Heart left ventricle (tissue), 16 donors: ENCODE measurements at regions not wholly inside any gene's neighbourhood (a gene's known extent, or its start where the extent isn't known, plus 50 kb on each side); places are given as distances from the start of the nearest gene placed in this dataset.

ENCODE experiments used
- ATAC-seq, 4 donors: fragments of 200-7000 bp; cut with Tn5 transposase; one replicate each; pipeline ENCODE4 v1.9.1; 2020 to 2022; ENCODE audit warnings: moderate library complexity in 4 of 4, mild to moderate bottlenecking in 3 of 4, moderate number of reproducible peaks in 1 of 4
- DNase-seq, 5 donors: peaks; one replicate each; pipeline ENCODE4 v3.0.0-alpha.2; 2020
- H3K27ac ChIP-seq, 12 donors: fragments of 200-600 bp; sonication (generic) in 4 of 12; one replicate each; pipeline versions ENCODE4 v1.5.0 to v1.8.0; 2016 to 2022; ENCODE audit warnings: mild to moderate bottlenecking in 2 of 12
- H3K27me3 ChIP-seq, 9 donors: fragments of 200-600 bp; sonication (generic) in 2 of 9; one replicate each; pipeline versions ENCODE4 v1.5.1 to v1.8.0; 2016 to 2022; ENCODE audit warnings: mild to moderate bottlenecking in 3 of 9
- H3K36me3 ChIP-seq, 9 donors: fragments of 200-600 bp; sonication (generic) in 2 of 9; one replicate each; pipeline versions ENCODE4 v1.5.0 to v1.8.0; 2018 to 2022; ENCODE audit warnings: mild to moderate bottlenecking in 2 of 9
- H3K4me1 ChIP-seq, 12 donors: fragments of 200-600 bp; sonication (generic) in 4 of 12; one replicate each; pipeline versions ENCODE4 v1.5.0 to v1.8.0; 2016 to 2022; ENCODE audit warnings: mild to moderate bottlenecking in 3 of 12
- H3K4me3 ChIP-seq, 12 donors: fragments of 200-600 bp; sonication (generic) in 4 of 12; one replicate each; pipeline versions ENCODE4 v1.5.0 to v1.8.0; 2017 to 2022; ENCODE audit warnings: mild to moderate bottlenecking in 9 of 12, moderate library complexity in 4 of 12
- H3K9me3 ChIP-seq, 12 donors: fragments of 200-600 bp; sonication (generic) in 4 of 12; one replicate each; pipeline versions ENCODE4 v1.5.0 to v1.8.0; 2016 to 2022; ENCODE audit warnings: mild to moderate bottlenecking in 1 of 12
- POLR2A ChIP-seq, 2 donors: fragments of 450-650 bp; IDR thresholded peaks; one replicate each; pipeline ENCODE4 v1.6.1; 2017; ENCODE audit warnings: antibody characterized with exemption in 2 of 2, mild to moderate bottlenecking in 2 of 2, moderate library complexity in 2 of 2
- WGBS, 4 donors: extraction: QIAGEN DNeasy Blood & Tissue Kit in 2 of 4; methylation state at CpG; one replicate each; pipeline versions ENCODE4 v1.1.5 to v1.1.7; 2013 to 2018; 5-methylcytosine and 5-hydroxymethylcytosine counted together
- intact Hi-C, 10 donors: fragments of 100-400 bp; cut with DNase I; formaldehyde crosslinking; loops; one replicate each; pipeline versions ENCODE4 v1.11.1 to v1.14.2; 2022
- TF ChIP-seq, protein P1 (sequence below), 12 donors: fragments of 200-600 bp; sonication (generic) in 4 of 12; IDR thresholded peaks; one replicate each; pipeline versions ENCODE4 v1.5.0 to v1.8.0; 2018 to 2022; ENCODE audit warnings: antibody characterized with exemption in 12 of 12, mild to moderate bottlenecking in 5 of 12
- donor health status: ischemic (EF 13 %, LVEDD 7.1; RV severe dilation, severe dysfunction).
- donor health status: healthy with polysubstance abuse.
- donor health status: DM: no; HTN: yes; CAD: no.
- donor health status: DM: no; HTN: no; CAD: no.
- donor health status: ischemic (EF 25% LVEDD 6.9; RV normal size, moderate dysfunction).
- donor health status: ischemic (EF 25% LVEDD 5.7; RV mildly dilated, moderate dysfunction).
- donor health status: healthy.
- donor health status: DM: yes; HTN: yes; CAD: no.
- donor health status: ischemic (EF 35%, LVEDD 5.7; RV mildly dilated, moderate dysfunction).
- donor health status: nonischemic (EF 11% LVEDD 7.7; RV severe dilation, severe dysfunction).
- donor health status: DM: yes; HTN: yes; CAD: no.
- donor health status: PGD.
- donor health status: ischemic (EF 29% LVEDD 5.4; RV normal size, mild dysfunction).
- donor health status: nonischemic (EF 23%, LVEDD 6.1; RV moderate dilation, normal function).

DNA sequence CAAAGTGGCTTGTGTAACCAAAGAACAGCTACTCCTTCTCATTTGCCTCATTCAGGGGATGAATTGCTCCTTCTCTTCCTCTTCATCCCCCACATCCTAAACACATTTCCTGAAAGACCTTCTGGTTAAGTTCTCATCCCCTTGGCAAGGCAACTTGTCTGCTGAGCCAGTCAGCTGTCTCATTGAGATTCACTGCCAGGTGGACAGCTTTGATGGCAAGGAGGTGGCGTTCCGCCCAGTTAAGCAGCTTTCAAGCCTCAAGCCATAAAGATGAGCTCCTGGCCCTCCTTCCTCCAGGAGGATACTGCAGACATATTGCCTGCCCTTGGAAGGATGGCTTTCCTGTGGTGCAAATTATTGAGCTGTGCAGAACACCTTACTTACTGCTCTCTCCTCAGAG lies 448.6 kb upstream of the MPDZ start:
- 55 to 68% (median 62%) methylated on average over 2 of the region's 2 CpGs for WGBS, 4 donors
- no peak for DNase-seq
- peak in 1 of 4 donors; percentile 14 for ATAC-seq

DNA sequence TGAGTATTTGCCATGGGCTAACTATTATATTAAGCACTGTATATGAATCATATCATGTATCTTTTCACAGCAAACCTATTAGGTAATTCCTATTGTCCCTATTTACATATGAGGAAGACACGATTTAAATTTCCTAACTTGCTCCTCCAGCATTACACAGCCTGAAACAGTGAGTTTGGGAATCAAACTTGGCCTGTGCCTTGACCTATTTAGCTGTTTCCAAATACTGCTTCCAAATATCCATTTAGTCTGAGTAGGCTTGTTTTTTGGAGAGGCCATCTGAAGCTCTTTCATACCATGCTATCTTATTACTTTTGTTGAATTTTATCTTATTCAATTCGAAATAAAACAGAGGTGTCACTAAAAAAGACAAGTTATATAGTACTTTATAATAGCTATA lies 447.3 kb upstream of the MPDZ start:
- intact Hi-C loops, result no loop called here
- 73 to 79% (median 74%) methylated on average over 2 of the region's 2 CpGs for WGBS, 4 donors
- TF ChIP-seq, protein P1, sequence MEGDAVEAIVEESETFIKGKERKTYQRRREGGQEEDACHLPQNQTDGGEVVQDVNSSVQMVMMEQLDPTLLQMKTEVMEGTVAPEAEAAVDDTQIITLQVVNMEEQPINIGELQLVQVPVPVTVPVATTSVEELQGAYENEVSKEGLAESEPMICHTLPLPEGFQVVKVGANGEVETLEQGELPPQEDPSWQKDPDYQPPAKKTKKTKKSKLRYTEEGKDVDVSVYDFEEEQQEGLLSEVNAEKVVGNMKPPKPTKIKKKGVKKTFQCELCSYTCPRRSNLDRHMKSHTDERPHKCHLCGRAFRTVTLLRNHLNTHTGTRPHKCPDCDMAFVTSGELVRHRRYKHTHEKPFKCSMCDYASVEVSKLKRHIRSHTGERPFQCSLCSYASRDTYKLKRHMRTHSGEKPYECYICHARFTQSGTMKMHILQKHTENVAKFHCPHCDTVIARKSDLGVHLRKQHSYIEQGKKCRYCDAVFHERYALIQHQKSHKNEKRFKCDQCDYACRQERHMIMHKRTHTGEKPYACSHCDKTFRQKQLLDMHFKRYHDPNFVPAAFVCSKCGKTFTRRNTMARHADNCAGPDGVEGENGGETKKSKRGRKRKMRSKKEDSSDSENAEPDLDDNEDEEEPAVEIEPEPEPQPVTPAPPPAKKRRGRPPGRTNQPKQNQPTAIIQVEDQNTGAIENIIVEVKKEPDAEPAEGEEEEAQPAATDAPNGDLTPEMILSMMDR (IDR thresholded peaks at IDR 0.05), result no peak
- TF ChIP-seq POLR2A (IDR thresholded peaks at IDR 0.05), result no peak
- peak in 1 of 4 donors; percentile 38 for ATAC-seq
- no peaks in the 10 kb centered on the region for H3K36me3 ChIP-seq
- peaks cover 0 to 12% (median 1%) of the 10 kb centered on the region in 12 donors for H3K4me1 ChIP-seq
- H3K4me3 ChIP-seq, result no peak overlapping the region
- no peaks in the 10 kb centered on the region for H3K27me3 ChIP-seq
- peaks cover 0 to 16% (median 3%) of the 10 kb centered on the region in 12 donors for H3K9me3 ChIP-seq
- H3K27ac ChIP-seq, result no peak overlapping the region
- DNase-seq, result no peak

More for the DNA sequence above, 448.6 kb upstream of the MPDZ start:
- Histone ChIP-seq H3K36me3 (no peaks in the 10 kb centered on the region), H3K27me3 (no peaks in the 10 kb centered on the region), H3K9me3 (peaks cover 0 to 2% (median 0%) of the 10 kb centered on the region in 12 donors), H3K4me3 (no peak overlapping the region), H3K4me1 (peaks cover 0 to 12% (median 2%) of the 10 kb centered on the region in 12 donors), H3K27ac (no peak overlapping the region)
- TF ChIP-seq, protein P1 (IDR thresholded peaks at IDR 0.05), result no peak
- intact Hi-C loops, result no loop called here

DNA sequence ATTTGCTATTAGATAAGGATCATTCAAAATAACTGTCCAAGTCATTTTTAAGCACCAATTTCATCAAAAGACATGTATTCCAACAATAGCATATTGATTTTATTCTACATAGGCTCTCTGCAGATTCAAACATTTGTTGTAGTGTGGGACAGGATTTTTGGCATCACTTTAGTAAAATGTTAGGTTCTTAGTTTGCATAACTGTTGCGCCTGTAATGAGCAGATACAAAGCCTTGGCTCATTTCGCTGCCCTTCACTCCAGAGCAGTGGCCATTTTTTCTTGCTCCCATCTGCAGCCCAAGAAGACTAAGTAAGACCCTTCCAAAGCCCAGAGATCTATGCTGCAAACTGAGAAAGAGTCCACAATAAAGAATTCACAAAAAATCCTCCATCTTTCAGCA lies 446.0 kb upstream of the MPDZ start:
- Histone ChIP-seq H3K27ac (no peak overlapping the region), H3K4me1 (peaks cover 0 to 12% (median 0%) of the 10 kb centered on the region in 12 donors), H3K9me3 (peaks cover 0 to 17% (median 3%) of the 10 kb centered on the region in 12 donors), H3K27me3 (no peaks in the 10 kb centered on the region), H3K4me3 (no peak overlapping the region), H3K36me3 (no peaks in the 10 kb centered on the region)
- intact Hi-C loops, result no loop called here
- no peak for DNase-seq
- WGBS, 4 donors, result 96 to 100% (median 98%) methylated on average over 2 of the region's 2 CpGs
- TF ChIP-seq, protein P1 (IDR thresholded peaks at IDR 0.05), result no peak
- no peak for TF ChIP-seq POLR2A (IDR thresholded peaks at IDR 0.05)
- ATAC-seq, result no peak

DNA sequence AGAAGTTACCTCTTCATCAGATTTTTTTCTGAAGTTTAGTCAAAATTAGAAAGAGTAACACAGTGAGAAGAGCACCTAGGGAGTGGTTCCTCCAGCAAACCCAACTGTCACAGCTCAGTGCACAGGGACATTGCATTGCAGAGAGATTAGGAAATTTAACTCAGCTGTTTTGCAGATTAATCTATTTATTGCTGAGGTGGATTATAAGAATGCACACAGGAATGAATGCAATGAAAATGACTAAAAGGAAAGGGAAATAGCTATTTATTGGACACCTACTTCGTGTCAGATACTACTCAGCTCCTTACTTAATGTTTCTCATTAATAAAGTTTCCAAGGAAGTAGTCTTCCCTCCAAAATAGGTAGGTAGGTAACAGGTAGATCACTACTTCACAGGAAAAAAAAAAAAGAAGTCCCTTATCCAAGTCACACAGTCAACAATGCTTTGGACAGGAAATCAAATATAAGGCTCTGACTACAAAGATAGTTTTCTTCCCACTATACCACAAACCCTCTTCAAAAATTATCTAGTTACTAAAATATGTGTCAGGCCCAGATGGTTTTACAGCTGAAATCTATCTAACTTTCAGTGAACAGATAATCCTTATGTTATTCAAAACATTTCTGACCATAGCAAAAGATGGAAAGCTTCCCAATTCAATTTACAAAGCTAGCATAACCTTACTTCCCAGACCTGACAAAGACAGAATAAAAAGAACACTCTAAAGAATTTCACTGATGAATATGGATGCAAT lies 442.2 kb upstream of the MPDZ start:
- 82 to 88% (median 83%) methylated on average over 1 of the region's 1 CpG for WGBS, 4 donors
- no peak for TF ChIP-seq POLR2A (IDR thresholded peaks at IDR 0.05)
- TF ChIP-seq, protein P1 (IDR thresholded peaks at IDR 0.05), result no peak
- H3K4me3 ChIP-seq, result no peak overlapping the region
- no peaks in the 10 kb centered on the region for H3K27me3 ChIP-seq
- intact Hi-C loops, result no loop called here
- no peak for DNase-seq
- ATAC-seq, result no peak
- no peaks in the 10 kb centered on the region for H3K36me3 ChIP-seq
- peaks cover 0 to 26% (median 10%) of the 10 kb centered on the region in 12 donors for H3K4me1 ChIP-seq
- H3K9me3 ChIP-seq, result peaks cover 0 to 17% (median 3%) of the 10 kb centered on the region in 12 donors
- no peak overlapping the region for H3K27ac ChIP-seq
